MM.1S (cell line): ENCODE measurements at regions not wholly inside any gene's neighbourhood (a gene's known extent, or its start where the extent isn't known, plus 50 kb on each side); places are given as distances from the start of the nearest gene placed in this dataset.

Experiments
- DNase-seq: peaks from one replicate; pipeline ENCODE4 v3.0.0-alpha.2; 2015
- H2AFZ ChIP-seq: fragments of 300-600 bp; sonication (generic); 2 replicates; pipeline ENCODE4 v1.6.0; 2016; ENCODE audit warnings: antibody characterized with exemption, low read length
- H3F3A ChIP-seq: fragments of 300-600 bp; sonication (generic); 2 replicates; pipeline ENCODE4 v1.6.1; 2016; ENCODE audit warnings: mild to moderate bottlenecking, antibody characterized with exemption, low read length, moderate library complexity, mixed read lengths; ENCODE audit not compliant: insufficient read depth
- H3K27ac ChIP-seq: fragments of 300-600 bp; sonication (generic); 2 replicates; pipeline ENCODE4 v1.5.1; 2016; ENCODE audit warnings: mild to moderate bottlenecking, low read length
- H3K27me3 ChIP-seq: fragments of 300-600 bp; sonication (generic); replicated peaks from 2 replicates; pipeline ENCODE4 v1.6.0; 2016; ENCODE audit warnings: low read length; ENCODE audit not compliant: insufficient read depth
- H3K36me3 ChIP-seq: fragments of 300-600 bp; sonication (generic); replicated peaks from 2 replicates; pipeline ENCODE4 v1.6.1; 2016; ENCODE audit warnings: mild to moderate bottlenecking, low read length, mixed read lengths; ENCODE audit not compliant: insufficient read depth
- H3K4me1 ChIP-seq: fragments of 300-600 bp; sonication (generic); 2 replicates; pipeline ENCODE4 v1.6.1; 2016; ENCODE audit warnings: low read length, mixed read lengths
- H3K4me2 ChIP-seq: fragments of 300-600 bp; sonication (generic); 2 replicates; pipeline ENCODE4 v1.6.0; 2016; ENCODE audit warnings: low read depth, low read length
- H3K4me3 ChIP-seq: fragments of 300-600 bp; sonication (generic); 2 replicates; pipeline ENCODE4 v1.5.1; 2016; ENCODE audit warnings: low read length, mixed read lengths
- H3K79me2 ChIP-seq: fragments of 300-600 bp; sonication (generic); 2 replicates; pipeline ENCODE4 v1.6.1; 2016; ENCODE audit warnings: mixed run types, low read length, mixed read lengths
- H3K9ac ChIP-seq: fragments of 300-600 bp; sonication (generic); 2 replicates; pipeline ENCODE4 v1.6.1; 2016; ENCODE audit warnings: low read length, mixed read lengths
- H3K9me2 ChIP-seq: fragments of 300-600 bp; sonication (generic); replicated peaks from 2 replicates; pipeline ENCODE4 v1.6.1; 2016; ENCODE audit warnings: mild to moderate bottlenecking, low read length, mixed read lengths; ENCODE audit not compliant: insufficient read depth
- H3K9me3 ChIP-seq: fragments of 300-600 bp; sonication (generic); replicated peaks from 2 replicates; pipeline ENCODE4 v1.6.1; 2016; ENCODE audit warnings: mild to moderate bottlenecking, low read length, mixed read lengths; ENCODE audit not compliant: insufficient read depth
- H4K20me1 ChIP-seq: fragments of 300-600 bp; sonication (generic); 2 replicates; pipeline ENCODE4 v1.6.1; 2016; ENCODE audit warnings: mild to moderate bottlenecking, low read length, moderate library complexity, mixed read lengths; ENCODE audit not compliant: insufficient read depth
- EZH2 ChIP-seq: fragments of 300-600 bp; sonication (generic); optimal IDR thresholded peaks from 2 replicates; pipeline ENCODE3; 2017; ENCODE audit warnings: low read depth, mild to moderate bottlenecking, antibody characterized with exemption, low read length, mixed read lengths
- EZH2phosphoT487 ChIP-seq: fragments of 300-600 bp; sonication (generic); IDR thresholded peaks from 2 replicates; pipeline ENCODE4 v1.6.1; 2018; ENCODE audit warnings: antibody characterized with exemption, low read length
- TF ChIP-seq, protein P1 (sequence below): fragments of 300-600 bp; sonication (generic); IDR thresholded peaks from 2 replicates; pipeline ENCODE4 v1.5.1; 2016; ENCODE audit warnings: antibody characterized with exemption, low read length, mixed read lengths

DNA sequence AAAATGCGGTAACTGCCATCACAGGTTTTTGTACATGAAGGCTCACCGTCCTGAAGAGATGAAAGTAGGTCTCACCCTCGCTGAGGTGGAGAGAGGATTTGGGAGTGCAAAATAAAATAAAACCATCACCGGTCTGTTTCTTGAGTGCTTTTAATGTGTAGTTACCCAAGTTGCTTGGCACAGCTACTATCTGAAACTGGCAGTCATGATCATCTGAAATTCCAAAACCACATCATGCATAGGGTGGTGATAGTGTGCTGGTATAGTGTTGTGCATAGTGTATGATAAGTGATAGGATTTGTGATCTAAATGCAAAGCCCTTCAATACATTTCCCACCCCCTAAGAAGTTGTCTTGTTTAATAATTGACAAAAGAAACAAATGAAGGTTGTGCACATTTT is 381.3 kb downstream of the DMRT2 start:
- no peak for TF ChIP-seq EZH2phosphoT487
- no peak for TF ChIP-seq EZH2
- TF ChIP-seq, protein P1, sequence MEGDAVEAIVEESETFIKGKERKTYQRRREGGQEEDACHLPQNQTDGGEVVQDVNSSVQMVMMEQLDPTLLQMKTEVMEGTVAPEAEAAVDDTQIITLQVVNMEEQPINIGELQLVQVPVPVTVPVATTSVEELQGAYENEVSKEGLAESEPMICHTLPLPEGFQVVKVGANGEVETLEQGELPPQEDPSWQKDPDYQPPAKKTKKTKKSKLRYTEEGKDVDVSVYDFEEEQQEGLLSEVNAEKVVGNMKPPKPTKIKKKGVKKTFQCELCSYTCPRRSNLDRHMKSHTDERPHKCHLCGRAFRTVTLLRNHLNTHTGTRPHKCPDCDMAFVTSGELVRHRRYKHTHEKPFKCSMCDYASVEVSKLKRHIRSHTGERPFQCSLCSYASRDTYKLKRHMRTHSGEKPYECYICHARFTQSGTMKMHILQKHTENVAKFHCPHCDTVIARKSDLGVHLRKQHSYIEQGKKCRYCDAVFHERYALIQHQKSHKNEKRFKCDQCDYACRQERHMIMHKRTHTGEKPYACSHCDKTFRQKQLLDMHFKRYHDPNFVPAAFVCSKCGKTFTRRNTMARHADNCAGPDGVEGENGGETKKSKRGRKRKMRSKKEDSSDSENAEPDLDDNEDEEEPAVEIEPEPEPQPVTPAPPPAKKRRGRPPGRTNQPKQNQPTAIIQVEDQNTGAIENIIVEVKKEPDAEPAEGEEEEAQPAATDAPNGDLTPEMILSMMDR, result no peak
- Histone ChIP-seq H3K79me2 (no peaks in the 10 kb centered on the region), H3K9ac (no peak overlapping the region), H3K9me3 (no peaks in the 10 kb centered on the region), H3K36me3 (no peaks in the 10 kb centered on the region), H4K20me1 (no peaks in the 10 kb centered on the region), H3F3A (no peaks in the 10 kb centered on the region), H3K27me3 (no peaks in the 10 kb centered on the region), H2AFZ (no peak overlapping the region), H3K9me2 (no peaks in the 10 kb centered on the region), H3K4me2 (no peak overlapping the region), H3K4me3 (no peak overlapping the region), H3K4me1 (no peaks in the 10 kb centered on the region), H3K27ac (no peak overlapping the region)
- DNase-seq, result no peak

DNA sequence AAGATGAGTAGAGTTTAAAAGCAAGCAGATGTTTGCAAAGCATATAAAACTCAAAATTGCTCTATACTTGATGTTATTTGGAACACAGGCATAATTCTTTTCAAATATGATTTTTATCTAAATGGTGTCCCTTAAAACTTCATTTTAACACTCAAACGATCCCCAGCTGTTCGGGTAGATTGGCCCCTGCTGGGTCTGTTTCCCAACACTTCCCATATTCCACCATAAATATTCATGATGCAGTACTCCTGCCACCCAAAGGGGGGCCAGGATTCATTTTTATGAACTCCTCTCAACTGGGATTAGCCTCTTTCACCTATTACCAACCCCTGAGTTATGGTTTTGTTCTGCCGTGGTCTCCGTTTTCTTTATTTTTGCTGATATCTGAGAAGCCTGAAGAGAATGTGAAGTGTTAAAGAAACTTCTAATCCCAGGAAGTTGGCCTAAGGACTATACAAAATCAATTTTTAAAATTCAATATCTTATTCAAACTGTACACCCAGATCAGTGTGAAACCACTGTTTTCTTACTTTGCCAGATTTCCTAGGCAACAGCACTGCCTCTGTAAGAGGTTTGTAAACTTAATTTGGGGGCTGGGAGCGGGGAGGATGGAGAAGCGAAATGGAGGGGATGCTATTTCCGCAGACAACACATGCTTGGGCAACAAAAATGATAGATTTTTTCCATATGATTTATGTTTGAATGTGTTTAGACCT is 384.1 kb downstream of the DMRT2 start:
- Histone ChIP-seq H3K27ac (no peak overlapping the region), H3F3A (no peaks in the 10 kb centered on the region), H3K9ac (no peak overlapping the region), H4K20me1 (no peaks in the 10 kb centered on the region), H3K27me3 (no peaks in the 10 kb centered on the region), H3K4me1 (no peaks in the 10 kb centered on the region), H3K4me2 (no peak overlapping the region), H3K4me3 (no peak overlapping the region), H3K9me2 (no peaks in the 10 kb centered on the region), H3K9me3 (no peaks in the 10 kb centered on the region), H2AFZ (no peak overlapping the region), H3K36me3 (no peaks in the 10 kb centered on the region), H3K79me2 (no peaks in the 10 kb centered on the region)
- TF ChIP-seq, protein P1, result peak; percentile 16; the same call in 1 of the 2 replicates
- TF ChIP-seq EZH2phosphoT487 (no peak), EZH2 (no peak)
- DNase-seq, result no peak

DNA sequence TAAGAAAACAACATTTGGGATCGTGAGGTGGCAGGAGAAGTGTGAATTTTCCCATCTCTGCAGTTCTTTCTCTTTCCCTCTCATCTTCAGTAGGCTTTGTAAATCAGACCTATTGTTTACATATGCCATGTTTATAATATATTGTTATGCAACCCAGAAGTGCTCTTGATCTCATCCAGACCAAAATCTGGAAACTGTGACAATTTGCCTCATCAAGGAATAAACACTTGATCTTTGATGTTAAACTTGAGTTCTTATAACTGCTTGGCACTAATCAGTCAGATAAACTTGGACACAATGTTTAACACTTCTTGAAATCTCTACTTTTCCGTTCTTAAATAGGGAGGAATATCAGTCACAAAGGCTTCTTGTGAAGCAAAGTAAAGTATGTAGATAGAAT is 384.7 kb downstream of the DMRT2 start:
- Histone ChIP-seq H3K27me3 (no peaks in the 10 kb centered on the region), H3K4me2 (no peak overlapping the region), H3K9me3 (no peaks in the 10 kb centered on the region), H3K79me2 (no peaks in the 10 kb centered on the region), H3K9ac (no peak overlapping the region), H3K9me2 (no peaks in the 10 kb centered on the region), H3K4me1 (no peaks in the 10 kb centered on the region), H4K20me1 (no peaks in the 10 kb centered on the region), H3K4me3 (no peak overlapping the region), H2AFZ (no peak overlapping the region), H3K27ac (no peak overlapping the region), H3F3A (no peaks in the 10 kb centered on the region), H3K36me3 (no peaks in the 10 kb centered on the region)
- no peak for DNase-seq
- TF ChIP-seq EZH2phosphoT487 (no peak), EZH2 (no peak)
- TF ChIP-seq, protein P1, result no peak
